PC-3 (cell line): ENCODE measurements at regions not wholly inside any gene's neighbourhood (a gene's known extent, or its start where the extent isn't known, plus 50 kb on each side); places are given as distances from the start of the nearest gene placed in this dataset.

Experiments
- ATAC-seq: fragments of 200-7000 bp; cut with Tn5 transposase; 2 replicates; pipeline ENCODE4 v1.9.1; 2020; ENCODE audit warnings: mild to moderate bottlenecking, moderate library complexity
- BruUV-seq: library from RNA; stranded (reverse); fragments of 400-500 nt; replicated peaks from 2 replicates; lab custom pipeline; 2021; lab: Mats Ljungman, UMichigan
- CTCF ChIA-PET: fragments of 300-600 bp; sonication (Branson Sonifier 250); formaldehyde crosslinking; loops from one replicate; lab custom pipeline; 2022; ENCODE audit warnings: antibody characterized with exemption; lab: Charles Lee
- POLR2A ChIA-PET: fragments of 300-600 bp; sonication (Branson Sonifier 250); formaldehyde crosslinking; loops from one replicate; lab custom pipeline; 2022; ENCODE audit warnings: antibody characterized with exemption; ENCODE audit not compliant: unreplicated experiment; lab: Charles Lee
- DNase-seq: peaks from one replicate; pipeline ENCODE4 v3.0.0-alpha.2; 2015
- H2AFZ ChIP-seq: fragments of 300-600 bp; sonication (generic); 2 replicates; pipeline ENCODE4 v1.6.0; 2016; ENCODE audit warnings: antibody characterized with exemption, low read length
- H3F3A ChIP-seq: fragments of 300-600 bp; sonication (generic); one replicate; pipeline ENCODE4 v1.6.0; 2017; ENCODE audit warnings: antibody characterized with exemption, low read length, control low read depth, mild to moderate bottlenecking; ENCODE audit not compliant: unreplicated experiment
- H3K27ac ChIP-seq: fragments of 300-600 bp; sonication (generic); 2 replicates; pipeline ENCODE4 v1.5.1; 2016; ENCODE audit warnings: mild to moderate bottlenecking, low read length
- H3K27me3 ChIP-seq: fragments of 300-600 bp; sonication (generic); 2 replicates; pipeline ENCODE4 v1.6.1; 2016; ENCODE audit warnings: low read length, mixed read lengths
- H3K36me3 ChIP-seq: fragments of 300-600 bp; sonication (generic); 2 replicates; pipeline ENCODE4 v1.6.1; 2016; ENCODE audit warnings: low read depth, mixed run types, low read length, mixed read lengths
- H3K4me1 ChIP-seq: fragments of 300-600 bp; sonication (generic); 2 replicates; pipeline ENCODE4 v1.5.1; 2016; ENCODE audit warnings: low read length; ENCODE audit not compliant: insufficient read depth
- H3K4me2 ChIP-seq: fragments of 300-600 bp; sonication (generic); 2 replicates; pipeline ENCODE4 v1.6.0; 2016; ENCODE audit warnings: low read length
- H3K4me3 ChIP-seq: fragments of 300-600 bp; sonication (generic); 2 replicates; pipeline ENCODE4 v1.5.1; 2016; ENCODE audit warnings: mild to moderate bottlenecking, low read length, mixed read lengths
- H3K79me2 ChIP-seq: fragments of 300-600 bp; sonication (generic); 2 replicates; pipeline ENCODE4 v1.6.1; 2017; ENCODE audit warnings: low read length, mixed read lengths
- H3K9ac ChIP-seq: fragments of 300-600 bp; sonication (generic); 2 replicates; pipeline ENCODE4 v1.6.0; 2016; ENCODE audit warnings: mild to moderate bottlenecking, low read length
- H3K9me2 ChIP-seq: fragments of 300-600 bp; sonication (generic); replicated peaks from 2 replicates; pipeline ENCODE4 v1.6.1; 2016; ENCODE audit warnings: mixed run types, low read length, mixed read lengths
- H3K9me3 ChIP-seq: fragments of 300-600 bp; sonication (generic); 2 replicates; pipeline ENCODE4 v1.6.1; 2016; ENCODE audit warnings: low read length, mixed read lengths
- H4K20me1 ChIP-seq: fragments of 300-600 bp; sonication (generic); 2 replicates; pipeline ENCODE4 v1.6.1; 2016; ENCODE audit warnings: low read length, mixed read lengths
- EZH2 ChIP-seq: fragments of 300-600 bp; sonication (generic); IDR thresholded peaks from one replicate; pipeline ENCODE4 v1.6.1; 2017; ENCODE audit warnings: antibody characterized with exemption, mild to moderate bottlenecking, low read length; ENCODE audit not compliant: unreplicated experiment
- EZH2phosphoT487 ChIP-seq: fragments of 300-600 bp; sonication (generic); IDR thresholded peaks from 2 replicates; pipeline ENCODE4 v1.6.1; 2018; ENCODE audit warnings: mild to moderate bottlenecking, antibody characterized with exemption, low read length, borderline replicate concordance
- intact Hi-C: fragments of 100-400 bp; cut with micrococcal nuclease; formaldehyde crosslinking; loops from 2 replicates; pipeline ENCODE4 v1.9.0; 2023
- TF ChIP-seq, protein P1 (sequence below): fragments of 300-600 bp; sonication (generic); conservative IDR thresholded peaks from 2 replicates; pipeline ENCODE4 v1.5.1; 2017; ENCODE audit warnings: antibody characterized with exemption, low read depth, mild to moderate bottlenecking, low read length

DNA sequence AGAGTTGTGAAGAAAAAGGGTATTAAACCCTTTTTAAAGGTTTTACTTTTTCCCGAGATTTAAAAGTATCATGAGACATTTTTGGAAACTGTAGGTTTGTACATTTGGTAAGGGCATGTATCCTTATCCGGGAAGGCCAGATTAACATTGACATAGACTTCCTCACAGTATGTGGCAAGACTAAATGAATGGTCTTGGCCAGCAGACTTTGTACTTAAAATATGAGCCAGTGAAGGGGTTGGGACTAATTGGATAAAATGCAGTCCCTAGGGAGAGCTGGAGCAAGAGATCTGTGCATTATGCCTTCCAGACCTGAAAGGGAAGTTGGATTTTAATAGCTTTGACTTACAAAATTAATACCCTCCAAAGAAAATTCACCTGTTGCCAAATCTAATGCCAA is 60.4 kb upstream of the CCN2 start:
- Histone ChIP-seq H3K79me2 (no peaks in the 10 kb centered on the region), H3K9ac (no peak overlapping the region), H4K20me1 (no peaks in the 10 kb centered on the region), H3K27me3 (no peaks in the 10 kb centered on the region), H3K4me1 (no peaks in the 10 kb centered on the region), H3F3A (no peaks in the 10 kb centered on the region), H3K9me2 (no peaks in the 10 kb centered on the region), H2AFZ (no peak overlapping the region), H3K36me3 (no peaks in the 10 kb centered on the region), H3K4me3 (no peak overlapping the region), H3K9me3 (no peaks in the 10 kb centered on the region), H3K27ac (no peak overlapping the region), H3K4me2 (no peak overlapping the region)
- TF ChIP-seq EZH2, result no peak
- no peak for TF ChIP-seq EZH2phosphoT487
- TF ChIP-seq, protein P1, sequence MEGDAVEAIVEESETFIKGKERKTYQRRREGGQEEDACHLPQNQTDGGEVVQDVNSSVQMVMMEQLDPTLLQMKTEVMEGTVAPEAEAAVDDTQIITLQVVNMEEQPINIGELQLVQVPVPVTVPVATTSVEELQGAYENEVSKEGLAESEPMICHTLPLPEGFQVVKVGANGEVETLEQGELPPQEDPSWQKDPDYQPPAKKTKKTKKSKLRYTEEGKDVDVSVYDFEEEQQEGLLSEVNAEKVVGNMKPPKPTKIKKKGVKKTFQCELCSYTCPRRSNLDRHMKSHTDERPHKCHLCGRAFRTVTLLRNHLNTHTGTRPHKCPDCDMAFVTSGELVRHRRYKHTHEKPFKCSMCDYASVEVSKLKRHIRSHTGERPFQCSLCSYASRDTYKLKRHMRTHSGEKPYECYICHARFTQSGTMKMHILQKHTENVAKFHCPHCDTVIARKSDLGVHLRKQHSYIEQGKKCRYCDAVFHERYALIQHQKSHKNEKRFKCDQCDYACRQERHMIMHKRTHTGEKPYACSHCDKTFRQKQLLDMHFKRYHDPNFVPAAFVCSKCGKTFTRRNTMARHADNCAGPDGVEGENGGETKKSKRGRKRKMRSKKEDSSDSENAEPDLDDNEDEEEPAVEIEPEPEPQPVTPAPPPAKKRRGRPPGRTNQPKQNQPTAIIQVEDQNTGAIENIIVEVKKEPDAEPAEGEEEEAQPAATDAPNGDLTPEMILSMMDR, result no peak
- no peak for ATAC-seq
- no TSS peak for BruUV-seq
- no peak for DNase-seq
- intact Hi-C loops, result no loop called here
- POLR2A ChIA-PET, result no interaction called here
- CTCF ChIA-PET, result no interaction called here

DNA sequence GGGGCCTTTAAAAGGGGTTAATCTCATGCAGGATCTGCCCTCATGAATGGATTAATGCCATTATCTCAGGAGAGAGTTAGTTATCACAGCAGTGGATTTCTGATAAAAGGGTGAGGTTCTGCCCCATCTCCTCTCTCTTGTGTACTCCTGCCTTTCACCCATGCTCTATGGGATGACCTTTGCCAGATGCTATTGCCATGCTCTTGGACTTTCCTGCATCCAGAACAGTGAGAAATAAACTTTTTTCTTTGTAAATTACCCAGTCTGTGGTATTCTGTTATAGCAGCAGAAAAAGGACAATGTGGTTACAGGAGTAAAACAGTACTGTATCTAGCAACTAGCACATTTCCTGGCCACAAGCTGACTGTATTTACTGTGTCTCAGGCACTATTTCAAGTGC is 58.0 kb upstream of the CCN2 start:
- no peak for ATAC-seq
- Histone ChIP-seq H3K4me2 (no peak overlapping the region), H3F3A (no peaks in the 10 kb centered on the region), H4K20me1 (no peaks in the 10 kb centered on the region), H3K4me1 (no peaks in the 10 kb centered on the region), H3K27me3 (no peaks in the 10 kb centered on the region), H3K79me2 (no peaks in the 10 kb centered on the region), H2AFZ (no peak overlapping the region), H3K9ac (no peak overlapping the region), H3K4me3 (no peak overlapping the region), H3K36me3 (no peaks in the 10 kb centered on the region), H3K9me3 (no peaks in the 10 kb centered on the region), H3K9me2 (no peaks in the 10 kb centered on the region), H3K27ac (no peak overlapping the region)
- ChIA-PET CTCF (no interaction called here), POLR2A (no interaction called here)
- intact Hi-C loops, result no loop called here
- no TSS peak for BruUV-seq
- TF ChIP-seq, protein P1, result no peak
- TF ChIP-seq EZH2, result no peak
- TF ChIP-seq EZH2phosphoT487, result no peak
- DNase-seq, result no peak

DNA sequence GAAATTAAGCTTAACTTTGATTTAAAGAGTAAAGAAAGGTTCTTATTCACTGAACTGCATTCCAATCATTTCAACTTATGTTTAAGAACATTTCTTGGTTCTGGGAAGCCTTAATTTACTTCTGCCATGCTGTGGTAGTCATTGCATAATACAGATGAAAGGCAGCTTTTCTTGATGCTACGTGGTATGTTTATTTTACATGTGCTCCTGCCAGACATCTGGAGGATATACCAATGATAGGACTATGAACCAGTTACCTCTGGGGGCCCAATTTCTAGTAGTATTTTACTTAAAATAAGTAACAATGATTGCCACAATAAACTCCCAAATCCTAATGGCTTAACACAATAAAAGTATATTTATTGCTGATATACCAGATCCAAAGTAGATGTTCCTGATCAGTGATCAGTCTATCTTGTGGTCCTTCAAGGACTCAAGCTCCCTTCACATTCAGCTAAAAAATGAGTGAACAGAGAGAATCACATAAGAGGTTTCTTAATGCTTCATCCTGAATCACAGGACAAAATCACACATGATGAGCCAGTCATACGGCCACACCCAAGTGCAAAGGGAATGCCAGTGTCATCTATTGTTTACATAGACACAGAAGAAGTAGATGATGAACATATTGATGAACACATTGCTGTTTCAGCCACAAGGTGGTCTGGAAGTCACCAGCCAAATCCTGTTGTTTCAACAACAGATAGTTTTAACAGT is 56.5 kb upstream of the CCN2 start:
- Histone ChIP-seq H3K4me2 (no peak overlapping the region), H3K27ac (no peak overlapping the region), H3K79me2 (no peaks in the 10 kb centered on the region), H3K4me1 (no peaks in the 10 kb centered on the region), H3K4me3 (no peak overlapping the region), H3F3A (no peaks in the 10 kb centered on the region), H3K9me3 (no peaks in the 10 kb centered on the region), H3K9ac (no peak overlapping the region), H3K9me2 (no peaks in the 10 kb centered on the region), H3K27me3 (no peaks in the 10 kb centered on the region), H2AFZ (no peak overlapping the region), H3K36me3 (no peaks in the 10 kb centered on the region), H4K20me1 (no peaks in the 10 kb centered on the region)
- intact Hi-C loops, result no loop called here
- ATAC-seq (no peak), DNase-seq (peak; percentile 58)
- ChIA-PET CTCF (no interaction called here), POLR2A (no interaction called here)
- BruUV-seq, result no TSS peak
- TF ChIP-seq EZH2phosphoT487 (no peak), EZH2 (no peak)
- TF ChIP-seq, protein P1, result no peak
